CD4-positive, alpha-beta T cell treated with Interleukin-21 for 1 hour (primary cell): ENCODE measurements at regions not wholly inside any gene's neighbourhood (a gene's known extent, or its start where the extent isn't known, plus 50 kb on each side); places are given as distances from the start of the nearest gene placed in this dataset.

Experiments used
- DNase-seq: peaks from one replicate; pipeline ENCODE4 v3.0.0-alpha.2; 2020

- DNase-seq = no peak
Observed at GRCh38 chr5:89604342-89604741, 721.4 kb upstream of the MEF2C start.

- no peak for DNase-seq
Observed at GRCh38 chr5:89601880-89602279, 718.9 kb upstream of the MEF2C start.

DNA sequence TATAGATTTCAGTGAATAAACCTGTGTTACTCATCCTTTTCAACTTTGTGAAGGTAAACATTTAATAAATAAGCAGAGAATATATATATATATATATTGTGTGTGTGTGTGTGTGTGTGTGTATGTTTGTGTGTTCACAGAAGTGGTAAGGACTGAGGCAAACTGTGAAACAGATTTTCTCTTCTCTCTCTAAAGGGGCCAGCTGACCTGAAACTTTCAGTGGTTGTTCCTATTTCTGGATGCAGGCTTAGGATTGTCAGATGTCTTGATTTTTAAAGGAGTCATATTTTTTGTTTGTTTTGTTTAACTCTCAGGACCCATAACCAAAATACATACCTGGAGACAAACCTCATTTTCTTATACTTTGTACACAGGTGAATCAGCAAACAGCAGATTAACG is 714.9 kb upstream of the MEF2C start:
- DNase-seq = no peak

DNA sequence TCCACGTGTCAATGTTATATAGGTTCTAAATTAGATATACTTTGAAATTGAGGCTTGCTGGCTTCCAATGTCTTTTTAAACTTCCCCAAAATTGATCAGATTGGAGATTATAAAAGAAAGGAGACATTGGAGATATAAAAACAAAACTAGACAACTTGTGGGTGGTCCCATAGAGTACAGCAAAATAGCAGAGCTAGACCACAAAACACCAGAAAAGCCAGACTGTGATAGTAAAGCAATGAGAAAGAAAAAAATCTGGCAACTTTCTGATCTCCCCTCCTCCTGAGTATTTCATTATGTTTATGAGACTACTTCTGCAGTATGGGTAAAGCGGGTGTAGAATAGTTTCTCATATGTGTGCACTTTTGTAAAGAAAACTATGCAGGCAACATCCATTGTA is 713.8 kb upstream of the MEF2C start:
- DNase-seq = no peak

DNA sequence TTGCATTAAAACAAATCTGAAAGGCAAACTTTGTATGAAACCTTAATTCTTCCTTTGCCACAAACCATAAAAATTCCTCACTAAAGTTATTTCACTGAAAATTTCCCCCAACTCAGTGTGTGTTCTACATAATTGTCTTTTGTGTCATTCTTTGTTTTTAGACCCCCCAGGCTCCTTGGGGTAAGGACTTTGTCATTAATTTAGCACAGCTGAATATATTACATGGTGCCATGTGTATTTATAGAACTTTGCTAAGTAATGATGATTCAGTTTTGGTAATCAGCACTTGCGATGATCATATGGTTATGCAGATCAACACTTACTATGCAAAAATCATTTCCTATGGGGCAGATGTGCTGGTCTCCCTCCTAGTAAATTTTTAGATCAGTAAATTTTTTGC is 712.1 kb upstream of the MEF2C start:
- no peak for DNase-seq

DNA sequence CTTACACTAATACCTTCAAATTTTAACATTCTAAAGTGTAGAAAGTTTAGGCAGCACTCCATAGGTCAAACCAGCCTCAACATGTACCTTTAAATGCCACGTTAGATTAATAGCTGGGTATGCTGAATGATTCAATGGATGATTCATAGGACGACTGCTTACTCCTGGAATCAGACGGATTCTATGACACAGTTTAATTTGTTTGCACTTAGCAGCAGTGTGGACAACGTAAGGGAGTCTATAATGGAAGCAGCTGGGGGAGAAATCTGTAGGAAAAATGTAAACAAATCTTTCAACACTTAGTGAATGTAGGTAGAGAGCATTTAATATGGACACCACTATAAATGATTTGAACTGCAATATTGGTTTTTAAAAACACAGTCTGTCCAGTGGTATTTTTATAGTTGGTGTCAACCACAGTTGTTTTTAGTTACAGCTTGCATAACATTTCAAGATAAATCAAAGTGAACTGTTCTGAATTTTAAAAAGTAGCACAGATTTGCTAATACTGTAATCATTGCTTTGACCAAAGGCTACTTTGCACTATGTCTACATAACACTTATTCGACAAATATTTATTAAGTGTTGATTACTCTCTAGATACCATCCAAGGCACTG is 701.5 kb upstream of the MEF2C start:
- DNase-seq = no peak

GRCh38 chr5:89583534-89583933 is 700.5 kb upstream of the MEF2C start:
- no peak for DNase-seq

- DNase-seq = no peak
Observed at GRCh38 chr5:89582768-89583339, 699.9 kb upstream of the MEF2C start.

- no peak for DNase-seq
Observed at GRCh38 chr5:89580976-89581375, 698.0 kb upstream of the MEF2C start.

GRCh38 chr5:89575319-89575718 is 692.3 kb upstream of the MEF2C start:
- no peak for DNase-seq

- no peak for DNase-seq
Observed at GRCh38 chr5:89573345-89573744, 690.4 kb upstream of the MEF2C start.

- no peak for DNase-seq
Observed at GRCh38 chr5:89572696-89573095, 689.7 kb upstream of the MEF2C start.

GRCh38 chr5:89570557-89570956 is 687.6 kb upstream of the MEF2C start:
- DNase-seq = no peak

- no peak for DNase-seq
Observed at GRCh38 chr5:89566340-89566739, 683.4 kb upstream of the MEF2C start.

- DNase-seq = no peak
Observed at GRCh38 chr5:89560696-89561095, 677.7 kb upstream of the MEF2C start.

DNA sequence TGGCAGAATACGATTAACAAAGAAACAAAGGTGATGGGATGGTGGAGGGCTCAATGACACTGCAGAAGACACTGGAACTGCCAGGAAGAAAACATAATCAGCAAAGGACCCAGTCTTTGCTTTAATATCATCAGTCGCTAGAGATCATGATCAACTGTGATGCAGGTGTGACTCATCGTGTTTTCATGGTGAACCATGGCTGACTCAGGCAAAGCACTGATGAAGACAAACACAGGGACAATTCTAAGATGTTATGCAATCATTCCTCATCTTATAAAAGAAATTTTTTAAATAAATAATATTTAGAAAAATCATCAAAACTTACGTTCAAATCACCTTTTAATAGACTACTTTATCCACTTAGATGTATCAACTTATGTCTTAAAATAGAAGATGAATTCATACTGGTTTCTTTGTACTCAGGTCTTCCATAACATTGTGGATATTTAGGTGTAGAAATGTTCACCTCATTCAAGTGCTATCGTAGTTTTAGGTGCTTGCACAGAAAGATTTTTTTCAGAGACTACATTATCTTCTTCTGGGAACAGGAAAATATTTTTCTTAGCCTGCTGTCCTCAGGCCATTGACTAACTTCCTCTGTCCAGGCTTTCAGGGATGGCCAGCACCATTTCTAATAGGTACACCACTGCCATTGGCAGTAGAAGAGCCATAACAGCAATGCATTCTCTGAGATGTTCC is 673.4 kb upstream of the MEF2C start:
- DNase-seq = no peak

DNA sequence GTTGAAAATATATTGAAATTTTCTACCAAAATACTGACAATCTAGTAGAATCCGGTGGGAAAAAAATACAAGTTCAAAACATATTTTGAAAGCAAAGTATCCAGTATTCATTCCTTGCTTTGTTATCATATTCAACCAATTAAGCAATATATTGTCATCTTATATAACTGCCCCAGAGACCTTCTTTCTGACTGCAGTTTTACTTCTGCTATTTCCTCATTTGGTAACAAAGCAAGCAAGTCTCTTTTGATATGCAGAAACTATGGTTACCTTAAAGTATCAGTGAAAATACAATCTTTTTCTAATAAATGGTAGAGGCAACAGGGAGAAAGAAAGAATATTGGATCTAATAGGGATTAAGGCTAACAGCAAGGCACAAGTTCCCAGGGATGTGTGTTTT is 663.7 kb upstream of the MEF2C start:
- no peak for DNase-seq

- no peak for DNase-seq
Observed at GRCh38 chr5:89545626-89546025, 662.6 kb upstream of the MEF2C start.

GRCh38 chr5:89545076-89545475 is 662.1 kb upstream of the MEF2C start:
- no peak for DNase-seq

DNA sequence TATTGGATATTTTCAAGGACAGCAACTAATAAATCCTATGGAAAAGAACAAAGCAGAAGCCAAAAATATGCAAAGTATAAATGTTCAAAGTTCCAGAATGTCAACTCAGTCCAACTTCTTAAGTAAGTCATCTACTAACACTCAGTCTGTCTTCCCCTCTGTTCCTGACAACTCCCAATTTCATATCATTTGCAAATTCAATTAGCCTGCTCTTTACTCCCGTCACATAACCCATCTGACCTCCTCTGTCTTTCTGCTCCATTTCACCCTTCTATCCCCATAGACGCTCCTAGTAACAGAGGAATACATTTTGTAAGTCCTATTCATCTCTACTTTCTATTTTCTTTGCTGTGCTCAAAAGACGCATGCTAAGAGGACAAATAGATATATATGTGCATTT is 659.8 kb upstream of the MEF2C start:
- DNase-seq = no peak

GRCh38 chr5:89537800-89538199 is 654.8 kb upstream of the MEF2C start:
- DNase-seq = no peak

DNA sequence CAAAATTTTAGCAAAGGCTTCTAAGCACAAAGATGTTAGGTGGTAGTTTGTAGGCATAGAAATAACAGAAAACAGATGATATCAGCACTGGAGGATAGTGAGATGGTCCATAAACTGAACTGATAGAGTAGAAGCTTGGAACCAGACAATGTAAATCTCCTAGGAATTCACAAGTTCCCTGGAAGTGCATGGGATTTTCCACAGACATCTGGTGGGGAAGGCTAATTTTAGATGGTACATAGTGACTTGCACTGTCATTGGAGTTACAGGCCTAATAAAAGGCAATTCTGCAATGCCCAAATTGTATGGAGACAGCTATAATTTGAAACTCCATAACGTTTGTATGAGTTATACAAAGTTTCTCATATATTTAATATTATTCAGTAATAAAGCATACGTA is 653.0 kb upstream of the MEF2C start:
- DNase-seq = no peak

DNA sequence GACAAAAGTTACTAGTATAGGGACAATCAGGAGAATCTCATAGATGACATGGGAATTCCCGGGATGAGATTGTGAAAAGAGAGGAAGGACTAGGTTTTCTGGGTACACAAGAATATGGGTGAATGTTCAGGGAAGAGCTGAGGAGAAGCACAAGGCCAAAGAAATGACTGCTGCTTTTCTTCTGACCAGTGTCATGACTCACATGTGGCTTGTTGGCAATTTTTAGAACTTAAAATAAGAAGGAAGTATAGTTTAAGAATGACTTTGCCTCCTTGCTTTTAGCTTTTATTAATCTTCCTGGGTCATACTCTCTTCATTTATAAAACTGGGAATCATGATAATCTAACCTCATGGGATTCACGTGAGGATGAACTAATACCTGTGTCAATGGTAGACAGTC is 652.4 kb upstream of the MEF2C start:
- DNase-seq = no peak

DNA sequence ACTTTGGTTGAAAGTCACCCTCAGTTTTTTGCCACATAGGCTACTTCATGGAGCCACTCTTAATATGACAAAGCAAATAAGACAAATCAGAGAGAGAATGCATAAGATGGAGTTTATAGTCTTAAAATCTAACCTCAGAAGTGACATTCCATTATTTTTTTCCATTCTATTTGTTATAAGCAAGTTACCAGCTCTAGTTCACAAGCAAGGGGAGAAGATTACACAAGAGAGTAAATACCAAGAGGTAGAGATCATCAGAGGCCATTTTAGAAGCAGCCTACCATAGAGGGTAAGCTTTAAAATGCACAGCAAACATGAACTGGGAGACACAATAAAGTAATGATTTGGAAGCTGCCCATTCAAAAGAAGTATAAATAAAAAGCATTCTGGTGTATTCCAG is 651.3 kb upstream of the MEF2C start:
- DNase-seq = no peak

GRCh38 chr5:89524785-89525184 is 641.8 kb upstream of the MEF2C start:
- DNase-seq = no peak
